IMR-90 (cell line): ENCODE measurements at regions not wholly inside any gene's neighbourhood (a gene's known extent, or its start where the extent isn't known, plus 50 kb on each side); places are given as distances from the start of the nearest gene placed in this dataset.

Source experiments
- ATAC-seq: fragments of 200-7000 bp; cut with Tn5 transposase; 2 replicates; pipeline ENCODE4 v1.9.1; 2020; ENCODE audit warnings: low read depth, mild to moderate bottlenecking, moderate library complexity
- BruUV-seq: library from RNA; stranded (reverse); fragments of 400-500 nt; replicated peaks from 2 replicates; lab custom pipeline; 2021; lab: Mats Ljungman, UMichigan
- CTCF ChIA-PET: fragments of 300-600 bp; formaldehyde crosslinking; extraction: SDS; loops from one replicate; lab custom pipeline; 2021; ENCODE audit warnings: antibody characterized with exemption; lab: Yijun Ruan, JAX
- POLR2A ChIA-PET: fragments of 300-600 bp; sonication (Branson Sonifier 250); formaldehyde crosslinking; loops from one replicate; lab custom pipeline; 2022; ENCODE audit warnings: antibody characterized with exemption; ENCODE audit not compliant: unreplicated experiment; lab: Charles Lee
- DNase-seq: peaks from one replicate; pipeline ENCODE4 v3.0.0; 2013
- H2AFZ ChIP-seq: replicated peaks from 2 replicates; pipeline ENCODE3; 2013; ENCODE audit warnings: low read length, mild to moderate bottlenecking; ENCODE audit not compliant: poor library complexity
- H2AK5ac ChIP-seq: 2 replicates; pipeline ENCODE4 v1.6.1; 2013; ENCODE audit warnings: low read depth, low read length, inconsistent platforms
- H2AK9ac ChIP-seq: replicated peaks from 2 replicates; pipeline ENCODE3; 2013; ENCODE audit warnings: mild to moderate bottlenecking, low read depth, low read length, moderate library complexity; ENCODE audit not compliant: poor library complexity
- H2BK120ac ChIP-seq: 2 replicates; pipeline ENCODE4 v1.6.1; 2013; ENCODE audit warnings: low read depth, low read length, inconsistent platforms
- H2BK15ac ChIP-seq: 3 replicates; pipeline ENCODE4 v1.6.1; 2013; ENCODE audit warnings: low read depth, low read length, inconsistent platforms
- H2BK20ac ChIP-seq: 2 replicates; pipeline ENCODE4 v1.6.1; 2013; ENCODE audit warnings: low read depth, mild to moderate bottlenecking, inconsistent platforms, low read length, moderate library complexity
- H2BK5ac ChIP-seq: 2 replicates; pipeline ENCODE4 v1.6.1; 2013; ENCODE audit warnings: mild to moderate bottlenecking, low read depth, low read length, inconsistent platforms; ENCODE audit not compliant: poor library complexity, severe bottlenecking
- H3K14ac ChIP-seq: replicated peaks from 2 replicates; pipeline ENCODE4 v1.6.1; 2013; ENCODE audit warnings: low read depth, low read length, inconsistent platforms
- H3K18ac ChIP-seq: 2 replicates; pipeline ENCODE4 v1.6.1; 2013; ENCODE audit warnings: low read depth, low read length, control low read depth
- H3K23ac ChIP-seq: 2 replicates; pipeline ENCODE4 v1.6.1; 2013; ENCODE audit warnings: low read depth, low read length, inconsistent platforms
- H3K27ac ChIP-seq: 2 replicates; pipeline ENCODE4 v1.5.1; 2013; ENCODE audit warnings: mild to moderate bottlenecking, control low read depth, low read length; ENCODE audit not compliant: insufficient read depth
- H3K27me3 ChIP-seq: 2 replicates; pipeline ENCODE4 v1.6.1; 2013; ENCODE audit warnings: low read length; ENCODE audit not compliant: control insufficient read depth, insufficient read depth
- H3K36me3 ChIP-seq: 2 replicates; pipeline ENCODE4 v1.6.1; 2013; ENCODE audit warnings: low read length, mixed read lengths; ENCODE audit not compliant: control insufficient read depth, insufficient read depth
- H3K4ac ChIP-seq: 2 replicates; pipeline ENCODE4 v1.6.1; 2013; ENCODE audit warnings: low read depth, low read length, inconsistent platforms
- H3K4me1 ChIP-seq: 2 replicates; pipeline ENCODE4 v1.6.1; 2013; ENCODE audit warnings: low read length, mixed read lengths; ENCODE audit not compliant: control insufficient read depth, insufficient read depth
- H3K4me2 ChIP-seq: 2 replicates; pipeline ENCODE4 v1.6.1; 2013; ENCODE audit warnings: low read depth, mild to moderate bottlenecking, control low read depth, low read length, moderate library complexity
- H3K4me3 ChIP-seq: 2 replicates; pipeline ENCODE4 v1.5.1; 2013; ENCODE audit warnings: low read depth, mild to moderate bottlenecking, control low read depth, low read length, moderate library complexity; ENCODE audit not compliant: insufficient read depth
- H3K56ac ChIP-seq: 2 replicates; pipeline ENCODE4 v1.6.1; 2013; ENCODE audit warnings: low read length, inconsistent platforms; ENCODE audit not compliant: insufficient read depth; ENCODE audit errors: extremely low read depth
- H3K79me1 ChIP-seq, 2 experiments: 2 replicates each; pipeline ENCODE4 v1.6.1; 2013; ENCODE audit warnings: low read length in 2 of 2, inconsistent platforms in 1 of 2, low read depth in 1 of 2
- H3K9ac ChIP-seq: 2 replicates; pipeline ENCODE4 v1.6.1; 2013; ENCODE audit warnings: low read depth, low read length, control low read depth
- H3K9me1 ChIP-seq: 2 replicates; pipeline ENCODE4 v1.6.1; 2013; ENCODE audit warnings: low read length, inconsistent platforms; ENCODE audit not compliant: insufficient read depth
- H3K9me3 ChIP-seq: 2 replicates; pipeline ENCODE4 v1.6.1; 2013; ENCODE audit warnings: low read length; ENCODE audit not compliant: control insufficient read depth, insufficient read depth
- H4K20me1 ChIP-seq: 2 replicates; pipeline ENCODE4 v1.6.1; 2013; ENCODE audit warnings: low read length, inconsistent platforms; ENCODE audit not compliant: insufficient read depth
- H4K5ac ChIP-seq: 2 replicates; pipeline ENCODE4 v1.6.1; 2013; ENCODE audit warnings: mild to moderate bottlenecking, low read depth, low read length, control low read depth
- H4K8ac ChIP-seq, 2 experiments: 2 replicates each; pipeline ENCODE4 v1.6.1; 2013; ENCODE audit warnings: low read depth in 2 of 2, low read length in 2 of 2, control low read depth in 1 of 2, inconsistent platforms in 1 of 2
- H4K91ac ChIP-seq: 2 replicates; pipeline ENCODE4 v1.6.1; 2013; ENCODE audit warnings: low read depth, low read length, inconsistent platforms; ENCODE audit not compliant: insufficient read depth
- BHLHE40 ChIP-seq: fragments of 150-350 bp; IDR thresholded peaks from 2 replicates; pipeline ENCODE4 v1.6.1; 2016; ENCODE audit warnings: mild to moderate bottlenecking, low read depth, low read length
- CHD1 ChIP-seq: IDR thresholded peaks from 2 replicates; pipeline ENCODE4 v1.6.1; 2012; ENCODE audit warnings: low read depth, low read length, improper control_type of control experiment
- CTCF ChIP-seq: conservative IDR thresholded peaks from 2 replicates; pipeline ENCODE4 v1.5.1; 2012; ENCODE audit warnings: mild to moderate bottlenecking, low read depth, low read length, improper control_type of control experiment
- ELK1 ChIP-seq: fragments of 150-350 bp; IDR thresholded peaks from 2 replicates; pipeline ENCODE4 v1.6.1; 2016; ENCODE audit warnings: low read depth, mild to moderate bottlenecking, low read length, moderate library complexity, borderline replicate concordance
- FOS ChIP-seq: fragments of 150-350 bp; IDR thresholded peaks from 2 replicates; pipeline ENCODE4 v1.6.1; 2016; ENCODE audit warnings: low read depth, low read length
- MAFK ChIP-seq: IDR thresholded peaks from 2 replicates; pipeline ENCODE4 v1.6.1; 2012; ENCODE audit warnings: low read depth, low read length, improper control_type of control experiment
- MAZ ChIP-seq: IDR thresholded peaks from 2 replicates; pipeline ENCODE4 v1.6.1; 2012; ENCODE audit warnings: low read depth, mild to moderate bottlenecking, low read length, improper control_type of control experiment, moderate library complexity, borderline replicate concordance
- NFE2L2 ChIP-seq: fragments of 150-350 bp; IDR thresholded peaks from 2 replicates; pipeline ENCODE4 v1.6.1; 2016; ENCODE audit warnings: low read depth, mild to moderate bottlenecking, low read length
- POLR2A ChIP-seq: IDR thresholded peaks from 2 replicates; pipeline ENCODE4 v1.6.1; 2012; ENCODE audit warnings: mild to moderate bottlenecking, low read depth, low read length
- RCOR1 ChIP-seq: IDR thresholded peaks from 2 replicates; pipeline ENCODE4 v1.6.1; 2012; ENCODE audit warnings: mild to moderate bottlenecking, low read length, improper control_type of control experiment; ENCODE audit not compliant: insufficient replicate concordance
- RFX5 ChIP-seq: IDR thresholded peaks from 2 replicates; pipeline ENCODE4 v1.8.0; 2012; ENCODE audit warnings: low read depth, mild to moderate bottlenecking, low read length, moderate library complexity
- SMC3 ChIP-seq: fragments of 150-350 bp; IDR thresholded peaks from 2 replicates; pipeline ENCODE4 v1.6.1; 2016; ENCODE audit warnings: low read depth, mild to moderate bottlenecking, antibody characterized with exemption, low read length, moderate library complexity
- WGBS, 2 experiments: methylation state at CpG; one replicate each; pipeline versions ENCODE4 v1.1.5 to v1.1.7; 2013; ENCODE audit warnings: missing lambda C conversion rate in 2 of 2; ENCODE audit not compliant: insufficient read length in 1 of 2; ENCODE audit errors: extremely low coverage in 2 of 2; 5-methylcytosine and 5-hydroxymethylcytosine counted together
- dilution Hi-C: fragments of 300-500 bp; cut with HindIII; formaldehyde crosslinking; loops from one replicate; pipeline ENCODE4 v1.14.3; 2018; ENCODE audit warnings: low sequenced_read_pairs; ENCODE audit not compliant: unreplicated experiment
- in situ Hi-C: fragments of 300-500 bp; cut with MboI; formaldehyde crosslinking; loops from 3 replicates; pipeline ENCODE4 v1.14.3; 2019; ENCODE audit warnings: low sequenced_read_pairs, inconsistent platforms, mixed read lengths
- intact Hi-C: fragments of 100-400 bp; cut with micrococcal nuclease; formaldehyde crosslinking; loops from 2 replicates; pipeline ENCODE4 v1.10.0; 2022
- TF ChIP-seq, protein P1 (sequence below): fragments of 150-350 bp; IDR thresholded peaks from 2 replicates; pipeline ENCODE4 v1.6.1; 2017; ENCODE audit warnings: mild to moderate bottlenecking, antibody characterized with exemption, low read length, low read depth

DNA sequence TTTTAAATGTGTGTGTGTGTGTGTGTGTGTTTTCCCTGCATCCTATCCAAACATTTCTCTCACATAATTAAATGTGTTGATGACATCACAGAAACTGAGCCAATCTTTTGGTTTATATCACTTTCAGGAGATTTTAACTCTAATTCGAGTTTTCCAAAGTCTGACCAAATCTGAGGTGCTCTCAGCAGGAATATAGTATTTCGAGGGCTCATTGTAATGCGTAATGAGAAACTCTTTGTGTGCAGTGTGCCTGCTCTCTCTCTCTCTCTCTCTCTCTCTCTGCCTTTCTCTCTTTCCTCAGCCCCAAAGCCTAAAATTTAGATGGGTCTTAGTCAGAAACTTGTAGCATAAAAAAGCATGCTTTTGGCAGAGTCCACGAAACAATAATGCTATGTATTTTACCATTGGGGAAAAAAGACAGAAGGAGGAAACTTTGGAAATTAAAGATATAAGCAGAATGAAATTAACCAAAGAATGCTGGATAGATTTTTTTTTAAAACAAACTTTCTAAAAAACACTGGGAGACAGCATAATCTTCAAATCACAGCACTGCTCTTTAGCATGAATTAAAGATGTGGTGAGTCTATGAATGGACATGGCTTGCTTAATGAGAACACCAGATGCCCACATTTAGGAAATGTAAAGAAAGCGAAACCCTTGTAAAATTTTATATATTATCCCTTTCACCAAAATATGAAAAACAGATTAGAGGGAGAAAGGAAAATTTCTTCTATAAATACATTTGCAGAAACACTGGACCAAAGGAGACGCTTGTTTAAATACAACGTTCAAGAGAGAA lies 206.8 kb upstream of the HABP2 start:
- POLR2A ChIA-PET: no interaction called here

More for the DNA sequence above, 206.8 kb upstream of the HABP2 start:
- Histone ChIP-seq H4K5ac (no peak overlapping the region), H3K79me1 (no peaks in the 10 kb centered on the region), H3K9me1 (no peaks in the 10 kb centered on the region), H2BK20ac (no peak overlapping the region), H3K23ac (no peak overlapping the region), H4K20me1 (no peaks in the 10 kb centered on the region), H3K4me1 (no peaks in the 10 kb centered on the region), H3K4me3 (no peak overlapping the region), H3K9ac (no peak overlapping the region), H3K18ac (no peak overlapping the region), H3K14ac (no peak overlapping the region), H3K4me2 (no peak overlapping the region), H3K27ac (no peak overlapping the region), H2BK5ac (no peak overlapping the region), H3K27me3 (peaks cover 4% of the 10 kb centered on the region), H3K56ac (no peak overlapping the region), H2BK15ac (no peak overlapping the region), H3K36me3 (no peaks in the 10 kb centered on the region), H2AFZ (no peak overlapping the region), H4K91ac (no peak overlapping the region), H2BK120ac (no peak overlapping the region), H3K9me3 (no peaks in the 10 kb centered on the region), H3K4ac (no peak overlapping the region), H4K8ac (no peak overlapping the region), H2AK5ac (no peak overlapping the region), H2AK9ac (no peak overlapping the region)
- no TSS peak for BruUV-seq
- ATAC-seq (no peak), DNase-seq (no peak)
- intact Hi-C loops: no loop called here
- TF ChIP-seq SMC3 (no peak), FOS (no peak), CHD1 (no peak), NFE2L2 (no peak), ELK1 (no peak), MAFK (no peak), RFX5 (no peak), POLR2A (no peak), BHLHE40 (no peak), MAZ (no peak), RCOR1 (no peak), CTCF (no peak)
- TF ChIP-seq, protein P1, sequence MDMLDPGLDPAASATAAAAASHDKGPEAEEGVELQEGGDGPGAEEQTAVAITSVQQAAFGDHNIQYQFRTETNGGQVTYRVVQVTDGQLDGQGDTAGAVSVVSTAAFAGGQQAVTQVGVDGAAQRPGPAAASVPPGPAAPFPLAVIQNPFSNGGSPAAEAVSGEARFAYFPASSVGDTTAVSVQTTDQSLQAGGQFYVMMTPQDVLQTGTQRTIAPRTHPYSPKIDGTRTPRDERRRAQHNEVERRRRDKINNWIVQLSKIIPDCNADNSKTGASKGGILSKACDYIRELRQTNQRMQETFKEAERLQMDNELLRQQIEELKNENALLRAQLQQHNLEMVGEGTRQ: no peak
- CTCF ChIA-PET: interaction anchor here (0.8 kb wide), 1 partner anchor 16 kb away, joined by 3 read pairs; no protein-coding TSS in a partner anchor
- in situ Hi-C loops: no loop called here
- WGBS, 2 experiments: no CpG with 5 or more reads among the region's 7 CpGs
- dilution Hi-C loops: no loop called here
